HEK293 (cell line): ENCODE measurements at regions not wholly inside any gene's neighbourhood (a gene's known extent, or its start where the extent isn't known, plus 50 kb on each side); places are given as distances from the start of the nearest gene placed in this dataset.

Experiments used
- CTCF ChIA-PET: fragments of 350-600 bp; formaldehyde crosslinking; extraction: SDS; loops from one replicate; lab custom pipeline; 2021; ENCODE audit warnings: antibody characterized with exemption; lab: Yijun Ruan, JAX
- POLR2A ChIA-PET: fragments of 300-600 bp; formaldehyde crosslinking; extraction: SDS; loops from one replicate; lab custom pipeline; 2020; ENCODE audit warnings: antibody characterized with exemption, inconsistent platforms; lab: Yijun Ruan, JAX
- H3K27ac ChIP-seq: fragments of 200-500 bp; sonication (Bioruptor generic); 2 replicates; pipeline ENCODE4 v1.5.1; 2014; ENCODE audit warnings: low read depth, low read length, control low read depth, inconsistent platforms; ENCODE audit errors: extremely low read depth
- H3K36me3 ChIP-seq, 2 experiments: fragments of 200-500 bp in 1 of 2; sonication (Bioruptor generic) in 1 of 2; 1 replicate in 1 of 2; 2 replicates in 1 of 2; pipeline ENCODE4 v1.5.1; 2014 to 2017; ENCODE audit warnings: inconsistent platforms in 2 of 2, low read length in 2 of 2; ENCODE audit not compliant: control insufficient read depth in 2 of 2, insufficient read depth in 1 of 2
- H3K4me1 ChIP-seq: fragments of 200-500 bp; sonication (Bioruptor generic); 2 replicates; pipeline ENCODE4 v1.5.1; 2014; ENCODE audit warnings: mild to moderate bottlenecking, low read length, inconsistent platforms; ENCODE audit not compliant: control insufficient read depth, insufficient read depth
- H3K4me3 ChIP-seq: 2 replicates; pipeline ENCODE4 v1.5.1; 2011; ENCODE audit warnings: low read depth, mild to moderate bottlenecking, control low read depth, low read length, moderate library complexity
- H3K9me3 ChIP-seq: fragments of 200-500 bp; sonication (Bioruptor generic); 2 replicates; pipeline ENCODE4 v1.5.1; 2014; ENCODE audit warnings: low read depth, low read length, inconsistent platforms; ENCODE audit not compliant: control insufficient read depth, insufficient read depth
- AEBP2 ChIP-seq: fragments of 450-650 bp; formaldehyde crosslinking; IDR thresholded peaks from 2 replicates; pipeline ENCODE4 v1.5.1; 2016; ENCODE audit warnings: missing biosample characterization, missing genetic modification characterization, borderline replicate concordance
- KLF16 ChIP-seq: fragments of 450-650 bp; formaldehyde crosslinking; IDR thresholded peaks from 2 replicates; pipeline ENCODE4 v1.5.1; 2017; ENCODE audit warnings: missing biosample characterization, missing genetic modification characterization
- PATZ1 ChIP-seq: fragments of 450-650 bp; formaldehyde crosslinking; IDR thresholded peaks from 2 replicates; pipeline ENCODE4 v1.5.1; 2016; ENCODE audit warnings: missing biosample characterization, missing genetic modification characterization
- PRDM1 ChIP-seq: fragments of 450-650 bp; formaldehyde crosslinking; IDR thresholded peaks from 2 replicates; pipeline ENCODE4; 2016; ENCODE audit warnings: missing biosample characterization, missing genetic modification characterization
- PRDM6 ChIP-seq: fragments of 450-650 bp; formaldehyde crosslinking; IDR thresholded peaks from 2 replicates; pipeline ENCODE4 v1.5.1; 2017; ENCODE audit warnings: missing biosample characterization, missing genetic modification characterization
- SCRT2 ChIP-seq: fragments of 450-650 bp; formaldehyde crosslinking; IDR thresholded peaks from 2 replicates; pipeline ENCODE4 v1.5.1; 2016; ENCODE audit warnings: missing biosample characterization, missing genetic modification characterization
- SP7 ChIP-seq: fragments of 450-650 bp; formaldehyde crosslinking; IDR thresholded peaks from 2 replicates; pipeline ENCODE4 v1.5.1; 2016; ENCODE audit warnings: missing biosample characterization, missing genetic modification characterization
- TSHZ1 ChIP-seq: fragments of 450-650 bp; formaldehyde crosslinking; IDR thresholded peaks from 2 replicates; pipeline ENCODE4 v1.5.1; 2016; ENCODE audit warnings: missing biosample characterization, missing genetic modification characterization, borderline replicate concordance
- ZBTB21 ChIP-seq: fragments of 450-650 bp; formaldehyde crosslinking; IDR thresholded peaks from 2 replicates; pipeline ENCODE4 v1.5.1; 2017; ENCODE audit warnings: missing biosample characterization, missing genetic modification characterization
- ZNF19 ChIP-seq: fragments of 450-650 bp; formaldehyde crosslinking; IDR thresholded peaks from 2 replicates; pipeline ENCODE4; 2016; ENCODE audit warnings: missing biosample characterization, missing genetic modification characterization, low read depth
- ZNF311 ChIP-seq: fragments of 450-650 bp; formaldehyde crosslinking; IDR thresholded peaks from 2 replicates; pipeline ENCODE4 v1.5.1; 2017; ENCODE audit warnings: missing biosample characterization, missing genetic modification characterization, borderline replicate concordance
- ZNF449 ChIP-seq: fragments of 450-650 bp; formaldehyde crosslinking; IDR thresholded peaks from 2 replicates; pipeline ENCODE4 v1.5.1; 2017; ENCODE audit warnings: missing biosample characterization, mild to moderate bottlenecking, missing genetic modification characterization, moderate library complexity
- ZNF48 ChIP-seq: fragments of 450-650 bp; formaldehyde crosslinking; IDR thresholded peaks from 2 replicates; pipeline ENCODE4 v1.5.1; 2016; ENCODE audit warnings: missing biosample characterization, missing genetic modification characterization
- ZNF529 ChIP-seq: fragments of 450-650 bp; formaldehyde crosslinking; IDR thresholded peaks from 2 replicates; pipeline ENCODE4 v1.5.1; 2017; ENCODE audit warnings: missing genetic modification characterization, missing biosample characterization; ENCODE audit not compliant: insufficient replicate concordance
- ZNF548 ChIP-seq: fragments of 450-650 bp; formaldehyde crosslinking; IDR thresholded peaks from 2 replicates; pipeline ENCODE4 v1.5.1; 2016; ENCODE audit warnings: missing biosample characterization, missing genetic modification characterization
- ZXDB ChIP-seq: fragments of 450-650 bp; formaldehyde crosslinking; IDR thresholded peaks from 2 replicates; pipeline ENCODE4 v1.5.1; 2016; ENCODE audit warnings: missing biosample characterization, missing genetic modification characterization

GRCh38 chr1:229191066-229191674, 79.7 kb upstream of the RAB4A start:
- Histone ChIP-seq H3K9me3 (no peaks in the 10 kb centered on the region), H3K27ac (no peak overlapping the region), H3K4me3 (no peak overlapping the region), H3K4me1 (peaks cover 4% of the 10 kb centered on the region; the same call in 1 of the 2 replicates), H3K36me3 (no peaks in the 10 kb centered on the region)
- CTCF ChIA-PET: interaction anchor here (0.6 kb wide), 2 partner anchors 64 to 157 kb away, joined by 3 to 4 read pairs; no protein-coding TSS in a partner anchor
- 0 out of 2 replicates have a peak, but pooled peaks have one; percentile 24 for TF ChIP-seq SCRT2 (tag by site-specific recombination)
- TF ChIP-seq AEBP2 (tag by site-specific recombination): no peak
- TF ChIP-seq PATZ1 (tag by site-specific recombination): no peak
- POLR2A ChIA-PET: interaction anchor here (0.6 kb wide), 1 partner anchor 10 kb away, joined by 3 read pairs; no protein-coding TSS in a partner anchor

GRCh38 chr1:229192031-229192430, 78.9 kb upstream of the RAB4A start:
- CTCF ChIA-PET: interaction anchor here (1.6 kb wide), 1 partner anchor 9 kb away, joined by 4 read pairs; no protein-coding TSS in a partner anchor

More at GRCh38 chr1:229192031-229192430, 78.9 kb upstream of the RAB4A start:
- POLR2A ChIA-PET: interaction anchor here (0.6 kb wide), 1 partner anchor 9 kb away, joined by 3 read pairs; no protein-coding TSS in a partner anchor
- Histone ChIP-seq H3K27ac (no peak overlapping the region), H3K36me3 (no peaks in the 10 kb centered on the region), H3K9me3 (no peaks in the 10 kb centered on the region), H3K4me3 (no peak overlapping the region), H3K4me1 (peaks cover 4% of the 10 kb centered on the region; the same call in 1 of the 2 replicates)
- TF ChIP-seq ZNF311 (tag by site-specific recombination) (no peak), ZNF529 (tag by site-specific recombination) (peak; percentile 5), ZNF19 (tag by site-specific recombination) (no peak), KLF16 (tag by site-specific recombination) (no peak), SP7 (0 out of 2 replicates have a peak, but pooled peaks have one; percentile 17), ZBTB21 (tag by site-specific recombination) (no peak), ZNF548 (tag by site-specific recombination) (no peak), PRDM6 (tag by site-specific recombination) (peak; percentile 53; the same call in 1 of the 2 replicates), ZNF48 (tag by site-specific recombination) (no peak), ZNF449 (tag by site-specific recombination) (no peak), ZXDB (tag by site-specific recombination) (no peak), TSHZ1 (no peak), PRDM1 (tag by site-specific recombination) (no peak)
